ENCODE measurements at regions not wholly inside any gene's neighbourhood (a gene's known extent, or its start where the extent isn't known, plus 50 kb on each side); places are given as distances from the start of the nearest gene placed in this dataset.
"Not testable (repeated sequence)": the region's sequence is repeated elsewhere in the genome, so short reads cannot be mapped to it uniquely, and the experiment has no call there.

DNA sequence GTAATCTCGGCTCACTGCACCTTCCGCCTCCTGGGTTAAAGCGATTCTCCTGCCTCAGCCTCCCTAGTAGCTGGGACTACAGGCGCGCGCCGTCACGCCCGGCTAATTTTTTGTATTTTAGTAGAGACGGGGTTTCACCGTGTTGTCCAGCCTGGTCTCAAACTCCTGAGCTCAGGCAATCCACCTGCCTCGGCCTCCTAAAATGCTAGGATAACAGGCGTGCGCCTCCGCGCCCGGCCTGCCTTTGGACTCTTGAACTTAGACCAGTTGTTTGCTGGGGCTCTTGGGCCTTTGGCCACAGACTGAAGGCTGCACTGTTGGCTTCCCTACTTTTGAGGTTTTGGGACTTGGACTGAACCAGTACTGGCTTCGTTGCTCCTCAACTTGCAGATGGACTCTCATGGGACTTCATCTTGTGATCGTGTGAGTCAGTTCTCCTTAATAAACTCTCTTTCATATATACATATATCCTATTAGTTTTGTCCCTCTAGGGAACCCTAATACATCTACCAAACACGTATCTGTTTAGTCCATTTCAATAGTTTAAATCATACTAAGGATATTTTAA, 506.8 kb upstream of the ARX start:
- TF ChIP-seq POLR2A, EP300 (IDR thresholded peaks at IDR 0.05): not testable (repeated sequence)
- TF ChIP-seq, protein P1, sequence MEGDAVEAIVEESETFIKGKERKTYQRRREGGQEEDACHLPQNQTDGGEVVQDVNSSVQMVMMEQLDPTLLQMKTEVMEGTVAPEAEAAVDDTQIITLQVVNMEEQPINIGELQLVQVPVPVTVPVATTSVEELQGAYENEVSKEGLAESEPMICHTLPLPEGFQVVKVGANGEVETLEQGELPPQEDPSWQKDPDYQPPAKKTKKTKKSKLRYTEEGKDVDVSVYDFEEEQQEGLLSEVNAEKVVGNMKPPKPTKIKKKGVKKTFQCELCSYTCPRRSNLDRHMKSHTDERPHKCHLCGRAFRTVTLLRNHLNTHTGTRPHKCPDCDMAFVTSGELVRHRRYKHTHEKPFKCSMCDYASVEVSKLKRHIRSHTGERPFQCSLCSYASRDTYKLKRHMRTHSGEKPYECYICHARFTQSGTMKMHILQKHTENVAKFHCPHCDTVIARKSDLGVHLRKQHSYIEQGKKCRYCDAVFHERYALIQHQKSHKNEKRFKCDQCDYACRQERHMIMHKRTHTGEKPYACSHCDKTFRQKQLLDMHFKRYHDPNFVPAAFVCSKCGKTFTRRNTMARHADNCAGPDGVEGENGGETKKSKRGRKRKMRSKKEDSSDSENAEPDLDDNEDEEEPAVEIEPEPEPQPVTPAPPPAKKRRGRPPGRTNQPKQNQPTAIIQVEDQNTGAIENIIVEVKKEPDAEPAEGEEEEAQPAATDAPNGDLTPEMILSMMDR (IDR thresholded peaks at IDR 0.05), result not testable (repeated sequence)

All from tibial nerve (tissue), 4 donors.